RWPE2 (cell line): ENCODE measurements at regions not wholly inside any gene's neighbourhood (a gene's known extent, or its start where the extent isn't known, plus 50 kb on each side); places are given as distances from the start of the nearest gene placed in this dataset.
"Not testable (repeated sequence)": the region's sequence is repeated elsewhere in the genome, so short reads cannot be mapped to it uniquely, and the experiment has no call there.

Experiments used
- ATAC-seq: fragments of 200-7000 bp; cut with Tn5 transposase; 3 replicates; pipeline ENCODE4 v1.9.1; 2021; ENCODE audit warnings: low read depth
- DNase-seq: peaks from one replicate; pipeline ENCODE4 v3.0.0-alpha.2; 2020; ENCODE audit warnings: low spot score
- H3K27ac ChIP-seq: fragments of 450-650 bp; 2 replicates; pipeline ENCODE4 v1.5.1; 2017; ENCODE audit warnings: mild to moderate bottlenecking; ENCODE audit not compliant: poor library complexity, severe bottlenecking
- H3K27me3 ChIP-seq: fragments of 250-450 bp; sonication (Bioruptor Pico); 2 replicates; pipeline ENCODE4 v1.5.1; 2021; ENCODE audit warnings: mild to moderate bottlenecking, moderate library complexity; ENCODE audit not compliant: insufficient read depth, poor library complexity, severe bottlenecking
- H3K36me3 ChIP-seq: fragments of 250-450 bp; sonication (Bioruptor Pico); 2 replicates; pipeline ENCODE4 v1.5.1; 2020; ENCODE audit warnings: low read depth, mild to moderate bottlenecking, moderate library complexity
- H3K4me1 ChIP-seq: fragments of 250-450 bp; sonication (Bioruptor Pico); 2 replicates; pipeline ENCODE4 v1.5.1; 2021; ENCODE audit warnings: mild to moderate bottlenecking, moderate library complexity; ENCODE audit not compliant: insufficient read depth, poor library complexity, severe bottlenecking
- H3K4me3 ChIP-seq: fragments of 250-450 bp; sonication (Bioruptor Pico); 2 replicates; pipeline ENCODE4 v1.5.1; 2021; ENCODE audit warnings: mild to moderate bottlenecking, moderate library complexity; ENCODE audit not compliant: severe bottlenecking
- H3K9me3 ChIP-seq: fragments of 250-450 bp; sonication (Bioruptor Pico); 2 replicates; pipeline ENCODE4 v1.5.1; 2021; ENCODE audit warnings: mild to moderate bottlenecking, moderate library complexity; ENCODE audit not compliant: severe bottlenecking

DNA sequence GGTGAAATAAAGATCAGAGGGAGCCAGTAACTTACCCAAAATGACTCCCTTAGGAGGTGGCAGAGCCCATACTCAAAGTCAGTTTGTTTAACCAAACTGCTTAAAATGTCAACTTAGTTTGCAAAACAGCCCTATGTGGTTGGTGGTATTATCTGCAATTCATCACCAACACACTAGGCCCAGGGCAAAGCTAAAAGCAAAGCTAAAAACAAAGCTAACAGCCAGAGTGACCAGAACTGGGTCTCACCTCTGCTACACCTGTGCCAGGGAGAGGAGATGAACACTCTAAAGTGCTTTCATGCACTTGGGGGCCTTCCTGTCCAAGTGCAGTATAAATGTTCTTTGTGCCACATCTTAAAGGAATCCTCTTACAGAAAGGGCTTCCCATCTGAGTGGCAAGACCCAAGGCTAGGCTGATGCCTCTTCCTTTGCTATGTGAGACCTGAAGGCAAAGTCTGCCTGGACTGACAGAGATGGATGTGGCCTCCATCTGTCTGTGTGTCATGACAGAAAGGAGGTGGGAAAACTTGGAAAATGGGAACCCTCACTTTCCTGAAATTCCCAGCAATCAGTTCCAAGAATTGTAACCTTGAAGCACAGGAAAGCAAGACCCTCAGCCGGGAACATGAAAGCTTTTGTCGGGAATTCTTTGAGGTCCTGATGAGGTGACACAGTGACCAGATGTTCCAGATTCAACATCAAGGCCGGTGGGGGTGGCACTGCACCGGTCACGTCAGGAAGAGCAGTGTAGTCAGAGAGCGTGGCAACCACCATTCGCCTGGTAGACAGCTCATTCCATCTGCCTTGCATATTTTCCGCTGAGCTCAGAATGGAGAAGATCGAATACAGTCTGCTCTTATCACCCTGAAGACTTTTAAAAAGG is 214.3 kb upstream of the PLGLB2 start:
- H3K9me3 ChIP-seq, H3K4me1 ChIP-seq, H3K27me3 ChIP-seq, H3K4me3 ChIP-seq, H3K27ac ChIP-seq, DNase-seq, ATAC-seq, H3K36me3 ChIP-seq: not testable (repeated sequence)

DNA sequence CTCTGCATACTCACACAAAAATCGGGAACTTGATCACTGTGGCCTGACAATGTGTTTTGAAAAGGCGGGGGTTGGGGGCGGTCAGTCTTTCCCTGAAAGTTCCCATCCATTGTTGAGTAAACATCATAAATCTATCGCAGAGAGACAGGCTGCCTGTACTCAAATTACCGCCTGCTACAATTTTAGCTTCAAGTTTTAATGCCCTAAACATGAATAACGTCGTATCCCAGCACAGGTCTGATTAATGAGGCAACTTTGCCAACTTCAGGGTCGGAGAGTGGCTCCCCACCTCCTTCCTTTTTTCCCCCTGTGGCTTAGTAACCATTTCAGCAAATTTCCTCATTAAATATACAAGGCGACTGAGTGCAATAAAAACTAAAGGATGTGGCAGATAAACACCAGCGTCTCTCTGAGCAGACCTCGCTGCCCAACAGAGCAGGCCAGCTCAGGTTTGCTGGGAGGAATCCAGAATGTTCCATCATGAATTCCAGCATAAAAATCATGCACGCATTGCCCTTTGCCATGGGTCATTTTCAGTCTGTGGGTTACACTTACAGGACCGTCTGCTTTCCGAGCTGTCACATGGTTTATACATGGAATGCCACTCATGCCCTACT is 213.5 kb upstream of the PLGLB2 start:
- not testable (repeated sequence) for ATAC-seq, H3K4me1 ChIP-seq, H3K4me3 ChIP-seq, H3K9me3 ChIP-seq, H3K27ac ChIP-seq, H3K27me3 ChIP-seq, DNase-seq, H3K36me3 ChIP-seq

DNA sequence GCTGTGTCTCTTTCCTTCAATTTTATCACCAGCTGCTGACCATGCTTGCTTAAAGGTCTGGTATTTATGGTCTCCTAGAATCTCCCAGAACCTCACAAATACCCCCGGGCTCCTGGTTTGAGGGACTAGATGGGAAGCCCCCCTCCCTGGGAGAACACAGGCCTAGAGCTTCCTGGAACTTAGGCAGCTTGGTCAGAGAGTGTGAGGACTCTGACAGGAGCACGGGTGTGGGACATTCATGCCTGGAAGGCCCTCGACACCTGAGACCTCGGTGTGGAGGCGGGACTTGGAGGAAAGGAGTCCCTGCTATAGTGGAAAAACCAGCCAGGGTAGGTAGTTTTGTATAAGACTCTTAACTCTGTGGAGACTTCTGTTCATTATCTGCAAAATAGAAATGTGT is 211.5 kb upstream of the PLGLB2 start:
- ATAC-seq, H3K4me1 ChIP-seq, H3K9me3 ChIP-seq, H3K27ac ChIP-seq, H3K36me3 ChIP-seq, H3K27me3 ChIP-seq, DNase-seq, H3K4me3 ChIP-seq: not testable (repeated sequence)

DNA sequence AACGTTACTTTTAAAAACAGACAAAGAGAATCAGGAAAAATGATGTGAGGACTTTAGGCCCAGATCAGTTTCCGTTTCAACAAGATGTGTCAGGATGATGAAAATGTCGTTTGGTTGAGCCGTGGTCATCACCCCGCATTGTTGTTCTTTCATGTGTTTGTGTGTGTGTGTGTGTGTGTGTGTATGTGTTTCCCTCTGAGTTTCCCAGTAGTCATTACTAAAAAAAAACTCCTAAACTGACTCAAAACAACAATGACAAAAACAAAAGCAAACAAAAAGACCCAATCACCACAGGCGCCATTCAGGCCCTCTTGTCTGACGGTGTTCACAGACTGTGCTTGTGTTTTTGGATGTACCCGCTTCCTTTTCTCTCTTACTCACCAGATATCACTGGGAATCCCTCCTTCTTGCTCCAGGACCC is 210.6 kb upstream of the PLGLB2 start:
- H3K4me3 ChIP-seq, DNase-seq, H3K27me3 ChIP-seq, H3K36me3 ChIP-seq, ATAC-seq, H3K27ac ChIP-seq, H3K9me3 ChIP-seq, H3K4me1 ChIP-seq: not testable (repeated sequence)

DNA sequence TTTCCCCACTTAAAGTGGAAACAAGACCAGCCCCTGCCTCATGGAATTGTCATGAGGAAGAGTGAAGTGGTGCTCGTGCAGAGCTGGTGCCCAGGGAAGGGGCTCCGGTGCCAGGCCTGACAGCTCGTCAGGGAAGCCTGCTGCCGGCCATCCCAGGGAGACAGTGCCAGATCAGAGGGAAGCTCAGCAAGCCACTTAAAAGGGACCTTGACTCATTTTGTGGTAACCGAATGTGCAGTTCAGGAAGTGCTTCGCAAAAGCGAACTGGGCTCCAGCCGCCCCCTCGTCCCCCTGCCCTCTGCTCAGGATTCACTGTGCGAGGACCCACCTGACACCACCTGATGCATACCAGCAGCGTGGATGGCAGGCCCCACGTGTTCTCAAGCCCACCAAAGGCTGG is 209.6 kb upstream of the PLGLB2 start:
- not testable (repeated sequence) for H3K9me3 ChIP-seq, DNase-seq, ATAC-seq, H3K27ac ChIP-seq, H3K36me3 ChIP-seq, H3K27me3 ChIP-seq, H3K4me1 ChIP-seq, H3K4me3 ChIP-seq

DNA sequence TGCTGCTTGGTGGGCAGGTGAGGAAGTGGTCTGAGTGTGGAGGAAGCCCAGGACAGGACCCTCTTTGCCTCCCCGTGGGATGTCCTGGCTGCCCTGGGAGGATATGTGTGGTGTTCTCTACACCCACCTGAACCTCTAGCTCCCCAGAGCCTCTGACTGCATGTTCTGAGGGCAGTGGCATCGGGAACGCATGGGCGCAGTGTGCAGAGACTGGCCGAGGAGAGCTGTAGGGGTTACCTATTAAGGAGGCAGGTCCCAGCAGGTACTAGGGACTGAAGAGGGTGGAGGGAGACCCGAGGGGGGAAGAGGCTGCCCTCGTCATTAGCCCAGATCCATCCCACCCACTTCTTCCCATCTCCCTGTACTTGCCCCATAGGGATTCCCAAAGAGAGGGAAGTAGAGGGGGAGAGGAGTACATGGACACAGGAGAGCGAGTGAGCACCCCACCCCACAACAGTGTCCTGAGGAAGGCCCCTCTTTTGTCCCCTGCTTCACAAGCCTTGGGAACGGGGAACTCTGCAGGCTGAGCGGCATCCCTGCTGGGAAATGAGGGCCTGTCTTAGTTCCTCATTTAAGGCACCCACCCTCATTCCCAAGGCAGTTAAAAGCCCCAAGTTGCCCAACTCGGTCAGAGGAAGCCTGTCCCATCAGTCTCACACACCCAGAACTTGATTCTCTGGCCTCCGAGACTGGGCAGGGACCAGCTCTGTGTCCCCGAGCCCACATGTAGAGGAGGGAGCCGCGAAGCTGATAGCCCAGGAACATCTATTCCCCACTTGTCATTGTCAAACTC is 208.5 kb upstream of the PLGLB2 start:
- ATAC-seq, H3K36me3 ChIP-seq, H3K4me3 ChIP-seq, H3K4me1 ChIP-seq, DNase-seq, H3K27ac ChIP-seq, H3K9me3 ChIP-seq, H3K27me3 ChIP-seq: not testable (repeated sequence)

DNA sequence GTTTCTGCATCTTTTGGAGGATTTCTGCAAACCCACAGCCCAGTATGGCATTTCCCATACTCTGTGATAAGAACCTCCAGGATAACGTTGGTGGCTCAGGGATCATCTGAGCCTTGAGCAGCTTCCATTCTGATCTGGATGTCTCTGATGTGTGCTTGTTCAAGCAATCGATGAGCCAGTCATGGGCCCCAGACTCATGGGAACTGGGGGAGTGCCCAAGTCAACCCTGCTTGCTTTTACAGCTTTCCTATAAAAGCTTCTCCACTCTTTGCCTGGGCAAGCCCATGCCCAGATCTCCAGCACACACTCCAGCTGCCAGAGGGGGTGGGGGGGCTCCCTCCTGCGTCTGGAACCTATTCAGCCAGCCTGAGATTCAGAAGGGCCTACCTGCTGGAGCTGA is 207.6 kb upstream of the PLGLB2 start:
- not testable (repeated sequence) for DNase-seq, H3K27me3 ChIP-seq, ATAC-seq, H3K27ac ChIP-seq, H3K9me3 ChIP-seq, H3K36me3 ChIP-seq, H3K4me1 ChIP-seq, H3K4me3 ChIP-seq

DNA sequence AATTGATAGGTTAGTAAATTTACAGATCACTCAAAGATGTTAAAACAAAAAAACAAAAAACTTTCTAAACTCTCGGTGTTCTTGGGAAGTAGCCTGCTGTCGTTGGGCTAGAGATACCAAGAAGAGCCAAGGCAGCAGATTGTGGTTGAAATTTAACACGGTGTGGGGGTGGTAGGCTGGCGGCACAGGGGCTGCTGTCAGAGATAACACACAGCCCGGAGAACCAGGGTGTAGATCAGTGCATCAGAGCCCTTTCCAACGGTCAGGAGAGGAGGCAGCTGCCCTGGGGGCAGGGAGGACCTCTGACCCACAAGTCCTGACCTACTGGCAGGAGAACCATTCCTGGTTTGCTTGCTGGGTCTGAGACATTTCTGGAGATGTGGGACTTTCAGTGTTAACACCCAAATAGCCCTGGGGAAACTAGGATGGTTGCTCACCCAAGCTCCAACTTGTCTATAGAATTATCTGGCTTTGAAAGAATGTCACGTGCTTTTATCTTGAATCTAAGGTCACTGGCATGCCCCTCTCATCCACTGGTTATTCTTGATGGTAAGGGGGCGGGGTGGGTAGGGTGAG is 205.2 kb upstream of the PLGLB2 start:
- H3K27me3 ChIP-seq, H3K9me3 ChIP-seq, H3K27ac ChIP-seq, DNase-seq, H3K4me3 ChIP-seq, H3K4me1 ChIP-seq, H3K36me3 ChIP-seq: not testable (repeated sequence)
- ATAC-seq, result peak; percentile 83

DNA sequence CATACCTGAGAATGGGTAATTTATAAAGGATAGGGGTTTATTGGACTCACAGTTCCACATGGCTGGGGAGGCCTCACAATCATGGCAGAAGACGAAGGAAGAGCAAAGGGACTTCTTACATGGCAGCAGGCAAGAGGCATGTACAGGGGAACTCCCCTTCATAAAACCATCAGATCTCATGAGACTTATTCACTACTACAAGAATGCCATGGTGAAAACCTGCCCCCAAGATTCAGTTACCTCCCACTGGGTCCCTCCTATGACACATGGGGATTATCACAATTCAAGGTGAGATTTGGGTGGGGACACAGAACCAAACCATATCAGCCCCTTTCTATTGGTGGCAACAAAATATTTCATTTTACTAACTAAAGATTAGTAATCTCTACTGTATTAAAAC is 204.1 kb upstream of the PLGLB2 start:
- not testable (repeated sequence) for DNase-seq, ATAC-seq, H3K27ac ChIP-seq, H3K27me3 ChIP-seq, H3K9me3 ChIP-seq, H3K4me1 ChIP-seq, H3K4me3 ChIP-seq, H3K36me3 ChIP-seq

DNA sequence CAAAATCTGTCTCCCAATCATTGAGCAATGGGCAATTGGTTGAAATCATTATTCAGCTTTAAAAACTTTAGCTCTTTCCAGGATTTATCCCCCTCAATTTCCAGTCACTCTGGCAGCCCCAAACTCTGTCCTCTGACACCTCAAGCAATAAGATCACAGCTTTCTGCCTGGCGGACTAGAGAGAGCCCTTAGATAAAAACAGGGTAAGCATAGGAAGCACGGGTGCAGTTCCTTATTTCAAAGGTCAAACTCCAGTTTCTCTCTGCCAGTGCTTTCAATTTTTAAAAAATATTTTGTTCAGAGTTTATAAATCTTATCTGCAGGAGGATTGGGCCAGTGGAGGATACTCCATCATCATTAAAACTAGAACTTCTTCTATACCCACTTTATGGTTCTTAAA is 200.8 kb upstream of the PLGLB2 start:
- H3K4me1 ChIP-seq, H3K27me3 ChIP-seq, H3K36me3 ChIP-seq, H3K9me3 ChIP-seq, H3K27ac ChIP-seq, H3K4me3 ChIP-seq, DNase-seq, ATAC-seq: not testable (repeated sequence)

DNA sequence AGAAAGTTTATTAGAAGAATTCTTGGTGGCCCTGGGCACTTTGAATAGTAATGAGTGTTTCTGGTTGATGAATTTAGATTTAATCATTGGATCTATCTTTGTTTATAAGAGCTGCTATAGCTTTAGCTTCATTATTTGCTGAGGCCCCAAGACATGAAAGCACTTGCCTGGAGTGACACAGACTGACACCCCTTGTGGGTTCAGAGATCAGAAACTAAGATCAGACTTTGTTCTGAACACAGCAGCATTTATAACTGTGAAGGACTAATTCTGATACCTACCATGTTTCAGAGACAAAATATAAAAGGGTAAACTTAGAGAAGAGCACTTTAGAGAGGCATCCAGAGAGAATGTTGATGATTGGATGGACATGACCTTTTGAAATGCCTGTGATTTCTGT is 199.9 kb upstream of the PLGLB2 start:
- not testable (repeated sequence) for H3K4me1 ChIP-seq, DNase-seq, H3K4me3 ChIP-seq, ATAC-seq, H3K36me3 ChIP-seq, H3K27me3 ChIP-seq, H3K27ac ChIP-seq, H3K9me3 ChIP-seq
